ENCODE measurements at regions not wholly inside any gene's neighbourhood (a gene's known extent, or its start where the extent isn't known, plus 50 kb on each side); places are given as distances from the start of the nearest gene placed in this dataset.

- no peak for DNase-seq
Observed at GRCh38 chr9:27673641-27674040, 100.4 kb upstream of the C9orf72 start.

GRCh38 chr9:27675354-27675753 lies 102.1 kb upstream of the C9orf72 start:
- no peak for DNase-seq

- no peak for DNase-seq
Observed at GRCh38 chr9:27676827-27677226, 103.5 kb upstream of the C9orf72 start.

DNA sequence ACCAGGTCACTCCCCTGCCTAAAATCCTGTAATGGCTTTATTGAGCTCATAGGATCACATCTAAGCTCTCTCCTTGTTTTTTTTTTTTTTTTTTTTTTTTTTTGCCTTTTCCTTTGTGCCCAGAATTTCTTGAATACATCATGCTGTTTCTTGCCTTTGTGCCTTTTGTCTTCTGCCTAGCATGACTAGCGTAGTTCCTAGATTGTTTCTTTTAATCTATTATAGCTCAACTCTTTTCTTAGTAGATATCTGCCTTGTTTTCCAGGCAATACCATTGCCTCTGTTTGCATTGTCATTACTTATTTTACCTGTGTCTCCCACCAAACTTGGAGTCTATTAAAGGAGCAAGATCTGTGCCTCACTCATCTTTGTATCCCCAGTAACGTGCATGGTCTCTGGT lies 106.1 kb upstream of the C9orf72 start:
- no peak for DNase-seq

- no peak for DNase-seq
Observed at GRCh38 chr9:27683181-27683580, 109.9 kb upstream of the C9orf72 start.

GRCh38 chr9:27688954-27689353 lies 115.7 kb upstream of the C9orf72 start:
- DNase-seq = peak in 1 of 3 experiments; percentile 1

DNA sequence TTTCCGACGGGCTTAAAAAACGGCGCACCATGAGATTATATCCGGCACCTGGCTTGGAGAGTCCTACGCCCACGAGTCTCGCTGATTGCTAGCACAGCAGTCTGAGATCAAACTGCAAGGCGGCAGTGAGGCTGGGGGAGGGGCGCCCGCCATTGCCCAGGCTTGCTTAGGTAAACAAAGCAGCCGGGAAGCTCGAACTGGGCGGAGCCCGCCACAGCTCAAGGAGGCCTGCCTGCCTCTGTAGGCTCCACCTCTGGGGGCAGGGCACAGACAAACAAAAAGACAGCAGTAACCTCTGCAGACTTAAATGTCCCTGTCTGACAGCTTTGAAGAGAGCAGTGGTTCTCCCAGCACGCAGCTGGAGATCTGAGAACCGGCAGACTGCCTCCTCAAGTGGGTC lies 117.5 kb upstream of the C9orf72 start:
- peak in 2 of 3 experiments; percentile 1 to 13 for DNase-seq

- DNase-seq = no peak
Observed at GRCh38 chr9:27699621-27700020, 126.3 kb upstream of the C9orf72 start.

- DNase-seq = no peak
Observed at GRCh38 chr9:27701016-27701415, 127.7 kb upstream of the C9orf72 start.

GRCh38 chr9:27701587-27701986 lies 128.3 kb upstream of the C9orf72 start:
- DNase-seq = no peak

DNA sequence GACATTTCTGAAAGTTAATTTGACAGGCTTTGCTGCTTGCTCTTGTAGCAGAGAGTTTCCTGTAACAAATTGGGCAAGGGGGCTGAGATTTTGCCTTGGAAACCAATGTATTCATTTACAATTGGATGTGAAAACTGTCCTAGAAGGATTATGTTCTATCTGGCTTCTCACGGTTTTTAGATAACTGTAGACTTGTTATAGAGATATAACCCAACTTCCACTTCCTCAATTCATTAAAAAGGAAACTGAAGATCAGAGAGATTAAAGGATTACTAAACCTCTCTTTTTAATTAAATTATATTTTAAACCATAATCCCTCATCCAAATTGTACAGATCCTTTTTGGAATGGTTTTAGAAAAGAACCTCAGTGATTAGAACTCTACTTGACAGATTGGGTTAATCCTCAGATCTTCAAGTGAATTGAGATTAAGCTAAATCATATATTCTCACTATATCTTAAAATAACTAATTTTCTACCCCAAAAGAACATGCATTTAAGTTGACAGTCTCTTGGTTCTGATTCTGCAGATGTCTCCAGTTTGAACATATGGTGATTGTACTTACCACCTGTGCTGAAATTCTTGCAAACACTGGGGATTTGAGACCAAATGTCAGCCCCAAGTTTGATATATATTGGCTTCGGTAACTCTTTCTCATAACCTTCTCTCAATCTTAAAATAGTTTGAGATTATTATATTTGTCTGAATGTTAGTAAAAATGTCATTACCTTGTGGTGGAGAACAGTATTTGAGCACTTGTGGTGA lies 130.1 kb upstream of the C9orf72 start:
- DNase-seq = no peak

DNA sequence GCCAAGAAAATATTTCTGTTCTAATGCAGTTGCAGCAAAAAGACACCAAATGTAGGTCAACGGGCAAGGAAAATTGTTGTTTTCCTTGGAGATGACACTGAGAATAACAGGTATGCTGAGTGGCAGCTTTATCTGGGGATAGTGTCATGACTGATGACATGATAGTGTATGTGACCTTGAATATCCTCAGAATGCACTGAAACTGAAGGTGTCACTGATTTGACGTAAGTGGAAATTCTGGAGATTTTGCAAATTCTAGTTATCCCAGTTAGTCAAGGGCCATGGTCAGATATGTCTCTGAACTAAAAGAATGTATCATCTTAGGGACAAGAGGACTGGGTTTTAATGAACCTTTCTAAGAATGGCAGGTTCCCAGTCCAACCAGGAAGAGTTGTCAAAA lies 138.0 kb upstream of the C9orf72 start:
- no peak for DNase-seq

DNA sequence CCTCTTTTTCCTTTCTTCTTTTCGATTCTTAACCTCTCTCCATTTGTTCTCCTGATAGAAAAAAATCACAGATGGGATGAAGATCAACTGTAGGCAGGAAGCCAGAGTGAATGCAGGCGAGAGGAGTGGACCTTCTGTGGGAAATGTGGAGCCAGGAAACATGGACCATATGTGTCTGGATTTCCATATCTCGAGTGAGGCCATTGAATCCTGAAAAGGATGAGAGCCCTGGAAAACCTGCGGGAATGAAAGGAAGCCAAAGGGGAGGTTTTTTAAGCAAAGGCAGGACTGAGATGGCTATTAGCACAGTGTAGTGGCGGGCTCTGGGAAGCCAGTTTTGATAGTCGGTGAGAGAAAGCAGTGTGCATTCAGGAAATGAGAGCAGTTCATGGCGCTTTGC lies 139.5 kb upstream of the C9orf72 start:
- DNase-seq = no peak

DNA sequence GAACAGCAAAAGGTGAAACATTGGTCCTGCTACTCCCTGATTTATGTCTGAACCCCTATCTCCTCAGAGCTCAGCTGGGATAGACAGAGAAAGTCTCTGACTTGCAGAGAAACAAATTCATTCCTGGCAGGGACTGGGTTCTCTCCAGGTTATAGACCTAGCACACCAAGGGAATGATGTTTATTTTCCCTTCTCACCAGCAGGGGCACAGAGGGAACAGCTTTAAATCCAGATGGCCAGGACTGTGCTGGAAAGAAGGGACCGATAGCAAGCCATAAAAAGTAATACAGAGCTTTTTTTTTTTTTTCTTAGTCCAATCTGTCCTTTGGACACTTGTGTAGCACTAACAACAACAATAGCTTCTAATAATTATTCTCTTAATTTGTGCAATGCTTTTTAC lies 141.1 kb upstream of the C9orf72 start:
- no peak for DNase-seq

DNA sequence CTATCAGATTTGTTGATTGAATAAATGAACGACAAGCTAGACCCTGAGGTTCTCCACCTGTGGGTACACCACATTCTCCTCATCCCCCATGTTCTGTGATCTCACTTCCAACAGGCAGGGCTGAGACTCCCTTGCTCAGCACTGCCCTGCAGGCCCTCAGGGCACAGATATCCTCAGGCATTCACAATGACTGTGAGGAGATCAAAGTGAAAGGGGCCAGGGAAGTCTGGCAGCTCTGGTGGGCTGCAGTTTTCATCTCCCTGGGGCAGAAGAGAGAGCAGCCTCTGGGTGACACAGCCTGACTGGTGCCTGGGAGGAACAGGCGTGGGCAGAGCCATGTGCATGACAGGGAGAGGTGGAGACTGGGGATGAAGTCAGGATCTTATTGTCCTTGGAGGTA lies 142.4 kb upstream of the C9orf72 start:
- DNase-seq = no peak

DNA sequence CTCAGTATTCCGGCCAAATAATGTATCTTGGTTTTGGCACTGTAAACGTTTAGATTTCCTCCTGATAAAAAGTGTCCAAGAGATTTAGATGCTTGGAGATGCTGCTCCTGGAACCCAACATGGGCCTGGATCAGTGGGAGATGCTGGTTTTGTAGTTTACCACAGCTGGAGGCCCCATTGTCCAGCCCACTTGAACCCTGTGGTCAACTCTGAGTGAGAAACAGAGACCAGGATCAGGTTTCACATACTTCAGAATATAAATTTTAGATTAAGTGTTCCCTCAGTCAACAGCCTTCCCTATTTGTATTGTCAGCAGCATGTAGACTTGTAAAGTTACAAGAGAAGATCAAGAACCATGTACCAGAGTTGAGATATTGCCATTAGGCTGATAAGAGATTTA lies 144.7 kb upstream of the C9orf72 start:
- peak in 2 of 3 experiments; percentile 18 to 21 for DNase-seq

GRCh38 chr9:27719711-27720110 lies 146.4 kb upstream of the C9orf72 start:
- no peak for DNase-seq

DNA sequence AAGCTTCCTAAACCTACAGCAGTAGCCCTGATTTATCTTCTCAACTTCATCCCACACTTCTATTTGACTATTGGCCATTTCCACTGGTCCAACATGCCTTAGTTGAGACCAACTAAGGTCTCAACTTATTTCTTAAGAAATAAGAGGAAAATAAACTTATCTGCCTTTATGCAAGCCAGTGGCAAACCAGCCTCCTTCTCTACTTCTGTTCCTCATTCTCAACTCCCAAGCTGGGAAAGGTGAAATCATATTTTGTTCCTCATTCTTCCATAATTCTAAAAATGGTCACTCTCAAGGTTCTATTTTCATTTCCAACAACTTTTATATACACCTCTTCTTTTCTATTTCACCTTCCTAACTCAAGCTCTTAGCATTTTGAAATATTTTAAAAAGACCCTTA lies 149.6 kb upstream of the C9orf72 start:
- no peak for DNase-seq

- peak; percentile 42 to 92 (median 83) for DNase-seq
Observed at GRCh38 chr9:27726244-27727081, 153.2 kb upstream of the C9orf72 start.

DNA sequence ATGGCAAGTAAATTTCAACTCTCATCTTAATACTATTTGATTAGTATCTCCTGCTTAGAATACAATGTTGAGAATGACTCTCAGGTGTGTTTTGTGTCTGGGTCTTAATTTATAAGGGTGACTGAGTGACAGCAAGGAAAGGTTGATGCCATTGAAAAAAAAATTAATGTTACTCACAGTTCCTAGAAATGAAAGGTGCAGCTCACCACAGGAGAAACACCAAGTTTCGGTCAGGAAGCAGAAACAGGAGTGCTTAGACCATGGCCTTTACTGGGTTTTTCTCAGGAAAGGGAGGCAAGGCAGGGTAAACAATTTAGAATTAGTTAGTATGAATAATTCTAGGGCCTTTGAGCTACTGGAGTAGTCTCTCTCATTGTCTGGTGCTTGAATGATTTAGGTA lies 159.2 kb upstream of the C9orf72 start:
- no peak for DNase-seq

GRCh38 chr9:27743490-27743889 lies 170.2 kb upstream of the C9orf72 start:
- no peak for DNase-seq

DNA sequence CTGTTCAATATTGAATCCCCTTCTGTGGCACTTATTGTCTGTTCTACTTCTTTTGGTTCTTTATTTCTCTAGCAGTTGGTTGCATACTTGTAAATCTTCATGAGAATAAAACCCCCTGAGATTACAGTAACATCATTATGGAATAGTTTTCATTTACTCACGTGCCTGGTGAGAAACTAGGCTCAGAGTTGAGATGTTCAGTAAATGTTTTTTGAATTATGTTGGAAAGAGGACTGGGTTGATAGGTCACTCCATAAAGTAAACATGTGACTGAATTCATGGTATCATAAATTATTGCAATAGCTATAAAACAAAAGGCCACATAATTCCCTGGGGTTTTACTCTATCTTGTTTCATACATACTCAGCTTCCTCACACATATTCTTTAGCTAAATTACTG lies 174.2 kb upstream of the C9orf72 start:
- DNase-seq = no peak

GRCh38 chr9:27749838-27750237 lies 176.6 kb upstream of the C9orf72 start:
- DNase-seq = no peak

DNA sequence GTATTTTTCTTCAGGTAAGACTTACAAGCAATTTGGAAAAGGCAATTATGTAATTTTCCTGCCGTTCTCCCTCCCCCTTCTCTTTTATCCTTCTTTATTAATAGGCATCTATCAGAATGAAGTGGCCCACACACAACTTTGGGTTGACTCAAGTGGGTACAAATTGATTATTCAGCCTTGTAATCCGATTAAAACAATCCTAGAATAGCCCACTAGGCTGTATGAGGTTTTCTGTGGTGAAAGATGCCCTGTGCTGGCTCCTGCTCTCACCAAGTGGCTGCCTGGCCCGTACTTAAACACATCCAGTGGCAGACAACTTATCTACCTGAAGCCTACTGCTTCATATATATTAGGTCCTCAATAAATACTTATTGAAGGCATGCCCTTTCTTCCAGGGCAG lies 177.3 kb upstream of the C9orf72 start:
- DNase-seq = no peak
